C1 segment of cervical spinal cord (tissue), 14 donors: ENCODE measurements at regions not wholly inside any gene's neighbourhood (a gene's known extent, or its start where the extent isn't known, plus 50 kb on each side); places are given as distances from the start of the nearest gene placed in this dataset.

Experiments
- DNase-seq, 14 donors: peaks; one replicate each; lab custom pipeline; 2025; lab: John Stamatoyannopoulos, UW

GRCh38 chr11:130798801-130799200 is 117.5 kb downstream of the SNX19 start:
- DNase-seq = no peak

- DNase-seq = no peak
Observed at GRCh38 chr11:130801333-130802122, 114.8 kb downstream of the SNX19 start.

DNA sequence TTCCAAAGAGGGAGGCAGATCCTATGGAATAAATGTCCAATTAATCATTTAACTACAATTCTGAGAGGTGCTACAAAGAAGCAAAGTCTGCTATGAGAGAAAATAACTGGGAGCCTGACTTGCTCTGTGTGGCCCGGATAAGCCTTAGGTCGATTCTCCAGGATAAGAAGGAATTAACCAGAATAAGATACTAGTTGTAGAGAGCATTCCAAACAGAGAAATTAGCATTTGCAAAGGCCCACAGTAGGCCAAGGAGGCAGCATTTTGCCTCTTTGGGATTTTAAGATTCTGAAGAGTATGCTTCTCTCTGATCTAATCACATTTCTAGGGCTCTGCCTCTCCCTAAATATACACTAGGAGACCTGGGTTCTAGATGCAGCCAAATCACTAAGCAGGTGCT is 113.7 kb downstream of the SNX19 start:
- DNase-seq = no peak

DNA sequence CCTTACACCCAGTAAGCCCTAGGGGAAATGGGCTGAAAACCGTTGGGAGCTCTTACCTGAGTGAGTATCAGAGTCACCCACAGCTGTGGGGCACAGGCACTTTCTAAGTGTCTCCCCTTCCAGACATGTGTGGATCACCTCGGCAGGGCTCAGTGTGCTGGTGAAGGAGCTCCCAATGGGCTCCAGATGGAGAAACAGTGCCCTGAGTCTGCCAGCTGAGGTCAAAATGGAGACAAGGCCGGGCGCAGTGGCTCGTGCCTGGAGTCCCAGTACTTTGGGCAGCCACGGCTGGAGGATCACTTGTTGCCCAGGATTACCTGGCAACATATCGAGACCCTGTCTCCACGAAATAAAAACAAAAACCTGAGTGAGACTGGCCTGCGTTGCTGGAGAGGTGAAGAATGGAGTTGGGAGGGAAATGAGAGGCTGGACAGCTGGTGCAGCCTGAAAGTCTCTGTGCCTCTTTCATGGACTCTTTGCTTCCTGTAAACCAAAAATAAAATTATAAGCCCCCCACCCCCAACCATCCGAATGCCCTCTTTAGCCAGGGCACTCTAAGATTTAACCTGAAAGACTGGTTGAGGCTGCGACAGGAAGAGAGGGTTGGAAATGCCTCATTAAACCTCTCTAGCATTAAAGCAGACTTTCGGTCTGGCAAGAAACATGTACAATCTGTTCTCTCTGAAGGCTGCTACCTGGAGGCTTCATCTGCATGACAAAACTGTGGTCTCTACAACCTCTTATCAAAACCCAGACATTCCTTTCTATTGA is 111.8 kb downstream of the SNX19 start:
- DNase-seq = no peak

GRCh38 chr11:130806746-130807145 is 109.5 kb downstream of the SNX19 start:
- DNase-seq = no peak

GRCh38 chr11:130808541-130808940 is 107.7 kb downstream of the SNX19 start:
- DNase-seq = no peak

DNA sequence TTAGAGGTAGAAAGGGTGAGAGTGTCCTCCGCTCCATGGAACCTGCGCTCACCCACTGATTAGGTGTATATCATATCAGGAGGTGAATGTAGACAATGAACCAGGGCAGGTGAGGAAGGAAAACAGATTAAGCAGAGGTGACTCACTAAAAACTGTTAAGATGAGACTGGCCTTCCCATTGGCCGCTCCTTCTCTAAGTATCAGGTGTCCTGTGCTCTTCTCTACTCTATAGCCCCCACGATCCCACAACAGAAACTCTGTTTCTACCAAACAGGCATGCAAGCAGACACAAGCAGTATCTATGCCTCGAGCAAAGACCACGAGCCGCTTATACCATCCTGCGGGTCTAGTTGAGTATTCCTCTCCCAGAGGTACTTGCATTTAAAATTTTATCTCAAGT is 103.1 kb downstream of the SNX19 start:
- DNase-seq = no peak

- no peak for DNase-seq
Observed at GRCh38 chr11:130813638-130814037, 102.6 kb downstream of the SNX19 start.

- no peak for DNase-seq
Observed at GRCh38 chr11:130814440-130815096, 101.7 kb downstream of the SNX19 start.

DNA sequence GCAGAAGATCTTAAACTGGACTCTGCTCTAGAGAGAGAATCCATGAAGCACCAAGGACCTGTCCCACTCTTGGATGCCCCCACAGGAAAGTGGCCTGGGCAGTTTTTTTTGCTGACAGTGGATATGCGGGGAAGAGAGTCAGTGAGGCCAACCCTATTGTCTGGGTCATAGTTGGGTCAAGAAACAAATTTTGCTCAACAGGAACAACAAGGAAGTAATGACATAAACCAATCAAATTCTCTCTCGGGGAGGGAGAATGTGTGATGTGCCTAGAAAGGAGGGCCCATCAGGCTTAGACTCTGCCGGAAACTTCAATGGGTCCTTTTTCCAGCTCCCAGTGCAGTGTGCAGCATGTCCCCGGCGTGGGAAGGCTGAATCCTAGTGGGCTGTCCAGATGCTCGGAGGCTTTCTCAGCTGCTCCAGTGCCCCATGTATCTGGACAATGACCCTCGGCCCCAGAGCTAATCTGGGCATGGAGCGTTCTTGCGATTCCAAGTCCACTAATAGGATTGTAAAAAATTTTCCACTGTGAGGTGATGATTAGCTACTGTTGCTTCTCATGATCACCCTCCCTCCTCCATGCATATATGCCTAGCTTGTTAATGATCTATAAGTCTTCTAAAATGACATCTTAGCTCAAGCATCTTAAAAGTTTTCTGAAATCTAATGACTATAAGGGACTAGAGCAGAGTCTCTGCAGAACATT is 101.0 kb downstream of the SNX19 start:
- no peak for DNase-seq

- DNase-seq = no peak
Observed at GRCh38 chr11:130815956-130816355, 100.3 kb downstream of the SNX19 start.

DNA sequence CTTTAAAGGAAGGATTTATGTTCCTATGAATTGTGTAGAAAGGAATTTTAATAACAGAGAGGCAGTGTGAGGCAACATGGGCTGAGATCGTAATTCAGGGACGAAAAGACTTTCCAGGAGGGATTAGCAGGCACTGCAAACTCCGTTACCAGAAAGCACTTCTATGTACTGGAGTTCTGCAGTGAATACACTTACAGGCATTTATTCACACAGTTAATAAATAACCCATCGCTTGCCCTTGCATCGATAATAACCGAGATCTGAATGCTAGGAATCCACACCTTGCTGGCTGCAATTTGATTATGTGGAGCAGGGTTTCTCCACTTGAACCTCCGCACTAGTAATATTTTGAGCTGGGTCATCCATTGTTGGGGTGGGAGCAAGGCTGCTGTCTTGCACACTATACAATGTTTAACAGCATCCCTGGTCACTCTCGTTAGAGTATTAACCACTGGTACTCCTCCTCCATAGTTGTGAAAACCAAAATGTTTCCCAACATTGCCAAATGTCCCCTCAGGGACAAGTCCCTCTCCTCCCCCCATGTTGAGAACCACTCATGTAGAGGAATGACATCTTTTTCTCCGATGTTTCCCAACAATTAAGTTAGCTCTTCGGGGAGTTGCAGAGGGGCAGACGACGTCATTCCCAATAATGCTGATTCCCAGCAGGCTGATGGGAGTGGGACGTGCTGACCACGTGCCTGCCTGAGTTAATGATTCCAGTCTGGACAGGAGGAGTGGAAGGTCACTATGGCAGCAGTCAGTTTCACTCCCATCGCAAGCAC is 99.5 kb downstream of the SNX19 start:
- no peak for DNase-seq

DNA sequence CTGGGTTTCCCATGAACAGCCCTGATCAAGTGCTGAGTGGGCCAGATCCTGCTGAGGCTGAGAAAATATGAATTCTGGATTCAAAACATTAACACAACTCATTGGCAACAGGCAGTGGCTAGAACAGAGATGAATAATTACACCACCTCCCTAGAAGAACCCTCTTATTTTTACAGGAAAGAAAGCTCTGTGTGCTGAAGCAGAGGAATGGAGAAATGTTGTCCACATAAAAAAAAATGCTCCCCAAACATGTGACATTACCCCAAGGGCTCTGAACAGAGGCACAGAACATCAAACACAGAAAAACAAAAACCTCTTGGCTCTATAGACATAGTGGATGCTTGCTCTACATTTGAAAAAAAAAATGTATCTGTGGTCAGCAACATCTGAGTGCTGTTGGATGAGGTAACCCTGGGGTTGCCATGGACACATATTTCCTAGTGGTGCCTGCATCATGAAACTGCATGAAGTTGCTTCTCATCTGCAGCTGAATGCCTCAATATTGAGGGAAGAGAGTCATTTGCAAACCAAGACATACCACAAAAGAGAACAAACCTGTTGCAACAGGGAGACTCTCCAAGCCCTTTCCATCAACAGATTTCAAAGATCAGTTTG is 98.8 kb downstream of the SNX19 start:
- no peak for DNase-seq

DNA sequence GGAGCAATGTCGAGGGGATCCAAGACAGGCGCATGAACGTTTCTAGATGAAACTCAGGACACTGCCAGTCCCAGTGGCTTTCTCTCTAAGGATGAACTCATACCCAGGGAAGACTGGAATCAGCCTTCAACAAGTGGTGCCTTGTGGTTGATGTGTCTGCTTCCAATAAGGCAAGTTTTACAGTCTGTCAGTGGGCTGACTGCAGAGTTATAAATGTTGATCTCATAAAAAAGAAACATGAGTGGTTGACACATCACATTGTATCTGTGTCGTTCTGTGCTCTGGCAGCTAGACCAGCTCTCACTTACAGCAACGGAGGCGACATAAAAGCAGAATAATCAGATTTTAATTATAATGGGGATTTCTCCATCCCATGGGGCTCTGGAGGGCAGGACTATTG is 96.7 kb downstream of the SNX19 start:
- DNase-seq = no peak
